Neural cell (in vitro differentiated cells): ENCODE measurements at regions not wholly inside any gene's neighbourhood (a gene's known extent, or its start where the extent isn't known, plus 50 kb on each side); places are given as distances from the start of the nearest gene placed in this dataset.
"Not testable (repeated sequence)": the region's sequence is repeated elsewhere in the genome, so short reads cannot be mapped to it uniquely, and the experiment has no call there.

Experiments used
- EP300 ChIP-seq: fragments of 450-650 bp; conservative IDR thresholded peaks from 2 replicates; pipeline ENCODE4 v1.6.1; 2014; ENCODE audit warnings: antibody characterized with exemption, mild to moderate bottlenecking, moderate library complexity; ENCODE audit not compliant: poor library complexity, severe bottlenecking
- EZH2 ChIP-seq: fragments of 200-600, 300-800 bp; shearing (Covaris generic), sonication (generic); IDR thresholded peaks from 2 replicates; pipeline ENCODE4 v1.6.1; 2014; ENCODE audit warnings: antibody characterized with exemption, low read length, borderline replicate concordance, mild to moderate bottlenecking; ENCODE audit not compliant: insufficient read depth, poor library complexity, severe bottlenecking
- MXI1 ChIP-seq: fragments of 450-650 bp; conservative IDR thresholded peaks from 2 replicates; pipeline ENCODE4 v1.6.1; 2014; ENCODE audit warnings: antibody characterized with exemption, mild to moderate bottlenecking; ENCODE audit not compliant: poor library complexity, severe bottlenecking
- POLR2AphosphoS5 ChIP-seq: IDR thresholded peaks from 2 replicates; pipeline ENCODE4 v1.6.1; 2012
- RAD21 ChIP-seq: fragments of 450-650 bp; conservative IDR thresholded peaks from 2 replicates; pipeline ENCODE4 v1.6.1; 2014; ENCODE audit warnings: antibody characterized with exemption, mild to moderate bottlenecking, moderate library complexity
- TAF1 ChIP-seq: IDR thresholded peaks from 2 replicates; pipeline ENCODE4 v1.6.1; 2012; ENCODE audit warnings: low read depth
- TF ChIP-seq, protein P1 (sequence below): IDR thresholded peaks from 2 replicates; pipeline ENCODE4 v1.6.1; 2012; ENCODE audit warnings: borderline replicate concordance
- TF ChIP-seq, protein P2 (sequence below): fragments of 450-650 bp; IDR thresholded peaks from 2 replicates; pipeline ENCODE4 v1.5.1; 2014; ENCODE audit warnings: antibody characterized with exemption, mild to moderate bottlenecking, moderate library complexity; ENCODE audit not compliant: poor library complexity, severe bottlenecking

DNA sequence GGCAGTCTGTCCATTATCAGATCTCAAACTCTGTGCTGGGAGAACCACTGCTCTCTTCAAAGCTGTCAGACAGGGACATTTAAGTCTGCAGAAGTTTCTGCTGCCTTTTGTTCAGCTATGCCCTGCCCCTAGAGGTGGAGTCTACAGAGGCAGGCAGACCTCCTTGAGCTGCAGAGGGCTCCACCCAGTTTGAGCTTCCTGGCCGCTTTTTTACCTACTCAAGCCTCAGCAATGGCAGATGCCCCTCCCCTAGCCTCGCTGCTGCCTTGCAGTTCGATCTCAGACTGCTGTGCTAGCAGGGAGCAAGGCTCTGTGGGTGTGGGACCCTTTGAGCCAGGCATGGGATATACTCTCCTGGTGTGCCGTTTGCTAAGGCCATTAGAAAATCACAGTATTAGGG, 171.1 kb downstream of the CAVIN4 start:
- TF ChIP-seq, protein P1, sequence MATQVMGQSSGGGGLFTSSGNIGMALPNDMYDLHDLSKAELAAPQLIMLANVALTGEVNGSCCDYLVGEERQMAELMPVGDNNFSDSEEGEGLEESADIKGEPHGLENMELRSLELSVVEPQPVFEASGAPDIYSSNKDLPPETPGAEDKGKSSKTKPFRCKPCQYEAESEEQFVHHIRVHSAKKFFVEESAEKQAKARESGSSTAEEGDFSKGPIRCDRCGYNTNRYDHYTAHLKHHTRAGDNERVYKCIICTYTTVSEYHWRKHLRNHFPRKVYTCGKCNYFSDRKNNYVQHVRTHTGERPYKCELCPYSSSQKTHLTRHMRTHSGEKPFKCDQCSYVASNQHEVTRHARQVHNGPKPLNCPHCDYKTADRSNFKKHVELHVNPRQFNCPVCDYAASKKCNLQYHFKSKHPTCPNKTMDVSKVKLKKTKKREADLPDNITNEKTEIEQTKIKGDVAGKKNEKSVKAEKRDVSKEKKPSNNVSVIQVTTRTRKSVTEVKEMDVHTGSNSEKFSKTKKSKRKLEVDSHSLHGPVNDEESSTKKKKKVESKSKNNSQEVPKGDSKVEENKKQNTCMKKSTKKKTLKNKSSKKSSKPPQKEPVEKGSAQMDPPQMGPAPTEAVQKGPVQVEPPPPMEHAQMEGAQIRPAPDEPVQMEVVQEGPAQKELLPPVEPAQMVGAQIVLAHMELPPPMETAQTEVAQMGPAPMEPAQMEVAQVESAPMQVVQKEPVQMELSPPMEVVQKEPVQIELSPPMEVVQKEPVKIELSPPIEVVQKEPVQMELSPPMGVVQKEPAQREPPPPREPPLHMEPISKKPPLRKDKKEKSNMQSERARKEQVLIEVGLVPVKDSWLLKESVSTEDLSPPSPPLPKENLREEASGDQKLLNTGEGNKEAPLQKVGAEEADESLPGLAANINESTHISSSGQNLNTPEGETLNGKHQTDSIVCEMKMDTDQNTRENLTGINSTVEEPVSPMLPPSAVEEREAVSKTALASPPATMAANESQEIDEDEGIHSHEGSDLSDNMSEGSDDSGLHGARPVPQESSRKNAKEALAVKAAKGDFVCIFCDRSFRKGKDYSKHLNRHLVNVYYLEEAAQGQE = not testable (repeated sequence)
- TF ChIP-seq, protein P2, sequence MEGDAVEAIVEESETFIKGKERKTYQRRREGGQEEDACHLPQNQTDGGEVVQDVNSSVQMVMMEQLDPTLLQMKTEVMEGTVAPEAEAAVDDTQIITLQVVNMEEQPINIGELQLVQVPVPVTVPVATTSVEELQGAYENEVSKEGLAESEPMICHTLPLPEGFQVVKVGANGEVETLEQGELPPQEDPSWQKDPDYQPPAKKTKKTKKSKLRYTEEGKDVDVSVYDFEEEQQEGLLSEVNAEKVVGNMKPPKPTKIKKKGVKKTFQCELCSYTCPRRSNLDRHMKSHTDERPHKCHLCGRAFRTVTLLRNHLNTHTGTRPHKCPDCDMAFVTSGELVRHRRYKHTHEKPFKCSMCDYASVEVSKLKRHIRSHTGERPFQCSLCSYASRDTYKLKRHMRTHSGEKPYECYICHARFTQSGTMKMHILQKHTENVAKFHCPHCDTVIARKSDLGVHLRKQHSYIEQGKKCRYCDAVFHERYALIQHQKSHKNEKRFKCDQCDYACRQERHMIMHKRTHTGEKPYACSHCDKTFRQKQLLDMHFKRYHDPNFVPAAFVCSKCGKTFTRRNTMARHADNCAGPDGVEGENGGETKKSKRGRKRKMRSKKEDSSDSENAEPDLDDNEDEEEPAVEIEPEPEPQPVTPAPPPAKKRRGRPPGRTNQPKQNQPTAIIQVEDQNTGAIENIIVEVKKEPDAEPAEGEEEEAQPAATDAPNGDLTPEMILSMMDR = not testable (repeated sequence)
- TF ChIP-seq POLR2AphosphoS5, RAD21, EZH2, TAF1, EP300, MXI1: not testable (repeated sequence)
